GM18517 (cell line): ENCODE measurements at regions not wholly inside any gene's neighbourhood (a gene's known extent, or its start where the extent isn't known, plus 50 kb on each side); places are given as distances from the start of the nearest gene placed in this dataset.

Source experiments
- ATAC-seq: cut with Tn5 transposase; IDR thresholded peaks from one replicate; pipeline ENCODE4 v1.9.1; 2021; ENCODE audit warnings: mild to moderate bottlenecking, moderate library complexity; ENCODE audit not compliant: unreplicated experiment

- ATAC-seq, result no peak
Measured at GRCh38 chr1:193741228-193741627, 554.8 kb upstream of the B3GALT2 start.

GRCh38 chr1:193740762-193741161, 554.3 kb upstream of the B3GALT2 start:
- ATAC-seq, result no peak

- ATAC-seq, result no peak
Measured at GRCh38 chr1:193736507-193736906, 550.1 kb upstream of the B3GALT2 start.

GRCh38 chr1:193733674-193734073, 547.3 kb upstream of the B3GALT2 start:
- ATAC-seq, result no peak

GRCh38 chr1:193730017-193730416, 543.6 kb upstream of the B3GALT2 start:
- no peak for ATAC-seq

- no peak for ATAC-seq
Measured at GRCh38 chr1:193729429-193729828, 543.0 kb upstream of the B3GALT2 start.

GRCh38 chr1:193727850-193728249, 541.4 kb upstream of the B3GALT2 start:
- no peak for ATAC-seq

GRCh38 chr1:193726722-193727121, 540.3 kb upstream of the B3GALT2 start:
- no peak for ATAC-seq

GRCh38 chr1:193712392-193712791, 526.0 kb upstream of the B3GALT2 start:
- ATAC-seq, result no peak

- no peak for ATAC-seq
Measured at GRCh38 chr1:193709607-193710006, 523.2 kb upstream of the B3GALT2 start.

- no peak for ATAC-seq
Measured at GRCh38 chr1:193707271-193708021, 521.0 kb upstream of the B3GALT2 start.

GRCh38 chr1:193706766-193707165, 520.4 kb upstream of the B3GALT2 start:
- no peak for ATAC-seq

GRCh38 chr1:193705554-193705981, 519.2 kb upstream of the B3GALT2 start:
- ATAC-seq, result no peak

- no peak for ATAC-seq
Measured at GRCh38 chr1:193703655-193704054, 517.2 kb upstream of the B3GALT2 start.

GRCh38 chr1:193703121-193703520, 516.7 kb upstream of the B3GALT2 start:
- ATAC-seq, result no peak

GRCh38 chr1:193701759-193702158, 515.3 kb upstream of the B3GALT2 start:
- no peak for ATAC-seq

- no peak for ATAC-seq
Measured at GRCh38 chr1:193700710-193701355, 514.4 kb upstream of the B3GALT2 start.

GRCh38 chr1:193699261-193699660, 512.8 kb upstream of the B3GALT2 start:
- no peak for ATAC-seq

GRCh38 chr1:193697776-193698175, 511.4 kb upstream of the B3GALT2 start:
- ATAC-seq, result no peak

- no peak for ATAC-seq
Measured at GRCh38 chr1:193697115-193697762, 510.8 kb upstream of the B3GALT2 start.

- ATAC-seq, result no peak
Measured at GRCh38 chr1:193694741-193695140, 508.3 kb upstream of the B3GALT2 start.

- ATAC-seq, result no peak
Measured at GRCh38 chr1:193685986-193686385, 499.6 kb upstream of the B3GALT2 start.
